SH-SY5Y (cell line): ENCODE measurements at regions not wholly inside any gene's neighbourhood (a gene's known extent, or its start where the extent isn't known, plus 50 kb on each side); places are given as distances from the start of the nearest gene placed in this dataset.

Source experiments
- GATA2 ChIP-seq: IDR thresholded peaks from 2 replicates; pipeline ENCODE4 v1.6.1; 2011; ENCODE audit warnings: mild to moderate bottlenecking, low read depth, low read length
- GATA3 ChIP-seq: IDR thresholded peaks from 2 replicates; pipeline ENCODE4 v1.6.1; 2011; ENCODE audit warnings: low read depth, mild to moderate bottlenecking, low read length, moderate library complexity

- no peak for TF ChIP-seq GATA2
- no peak for TF ChIP-seq GATA3
Measured at GRCh38 chr2:37783545-37783944, 112.1 kb upstream of the CDC42EP3 start.
